ENCODE measurements at regions not wholly inside any gene's neighbourhood (a gene's known extent, or its start where the extent isn't known, plus 50 kb on each side); places are given as distances from the start of the nearest gene placed in this dataset.

- DNase-seq (ENCODE audit: extremely low read depth, low read depth): peak; percentile 22
- H3K4me3 ChIP-seq (replicated peaks; ENCODE audit: low read depth, low read length): no peak overlapping the region
- TF ChIP-seq CTCF (IDR thresholded peaks at IDR 0.05; ENCODE audit: low read depth, low read length, missing control alignments): peak; percentile 68
These were observed 87.7 kb upstream of the PRKCQ start for GRCh38 chr10:6667679-6668270.

GRCh38 chr10:6667150-6667549 lies 87.1 kb upstream of the PRKCQ start:
- H3K4me3 ChIP-seq (replicated peaks; ENCODE audit: low read depth, low read length): no peak overlapping the region
- no peak for DNase-seq (ENCODE audit: extremely low read depth, low read depth)
- no peak for TF ChIP-seq CTCF (IDR thresholded peaks at IDR 0.05; ENCODE audit: low read depth, low read length, missing control alignments)

- H3K4me3 ChIP-seq (replicated peaks; ENCODE audit: low read depth, low read length): no peak overlapping the region
- no peak for TF ChIP-seq CTCF (IDR thresholded peaks at IDR 0.05; ENCODE audit: low read depth, low read length, missing control alignments)
These were observed 85.8 kb upstream of the PRKCQ start for GRCh38 chr10:6665847-6666246.

GRCh38 chr10:6660460-6660859 lies 80.4 kb upstream of the PRKCQ start:
- no peak for TF ChIP-seq CTCF (IDR thresholded peaks at IDR 0.05; ENCODE audit: low read depth, low read length, missing control alignments)
- no peak overlapping the region for H3K4me3 ChIP-seq (replicated peaks; ENCODE audit: low read depth, low read length)
- no peak for DNase-seq (ENCODE audit: extremely low read depth, low read depth)

More at GRCh38 chr10:6665847-6666246, 85.8 kb upstream of the PRKCQ start:
- no peak for DNase-seq (ENCODE audit: extremely low read depth, low read depth)

- DNase-seq (ENCODE audit: extremely low read depth, low read depth): no peak
- no peak for TF ChIP-seq CTCF (IDR thresholded peaks at IDR 0.05; ENCODE audit: low read depth, low read length, missing control alignments)
- no peak overlapping the region for H3K4me3 ChIP-seq (replicated peaks; ENCODE audit: low read depth, low read length)
These were observed 79.4 kb upstream of the PRKCQ start for GRCh38 chr10:6659451-6659850.

- no peak for TF ChIP-seq CTCF (IDR thresholded peaks at IDR 0.05; ENCODE audit: low read depth, low read length, missing control alignments)
- no peak for DNase-seq (ENCODE audit: extremely low read depth, low read depth)
- no peak overlapping the region for H3K4me3 ChIP-seq (replicated peaks; ENCODE audit: low read depth, low read length)
These were observed 77.6 kb upstream of the PRKCQ start for GRCh38 chr10:6657669-6658068.

- no peak for TF ChIP-seq CTCF (IDR thresholded peaks at IDR 0.05; ENCODE audit: low read depth, low read length, missing control alignments)
- DNase-seq (ENCODE audit: extremely low read depth, low read depth): no peak
- no peak overlapping the region for H3K4me3 ChIP-seq (replicated peaks; ENCODE audit: low read depth, low read length)
These were observed 77.1 kb upstream of the PRKCQ start for GRCh38 chr10:6657196-6657595.

All from HFF-Myc (cell line).